ENCODE measurements at regions not wholly inside any gene's neighbourhood (a gene's known extent, or its start where the extent isn't known, plus 50 kb on each side); places are given as distances from the start of the nearest gene placed in this dataset.

DNA sequence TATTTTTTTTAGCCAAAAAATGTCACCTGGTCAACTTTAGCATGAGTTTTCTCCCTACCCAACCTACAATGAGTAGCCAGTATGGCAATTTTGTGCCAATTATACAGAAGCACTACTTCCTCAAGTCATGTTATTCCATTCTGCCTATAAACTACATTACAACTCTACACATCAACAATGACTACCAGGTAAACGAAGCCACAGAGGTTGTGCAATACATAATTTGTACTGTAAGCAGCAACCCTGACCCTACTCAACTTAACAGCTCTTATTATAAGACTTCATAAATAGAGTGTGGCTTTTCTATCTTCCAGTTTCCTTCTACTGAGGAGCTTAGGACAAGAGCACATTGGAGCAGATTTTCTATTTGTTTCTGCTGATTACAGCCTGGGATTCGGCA lies 160.5 kb downstream of the HS3ST1 start:
- TF ChIP-seq, protein P1, sequence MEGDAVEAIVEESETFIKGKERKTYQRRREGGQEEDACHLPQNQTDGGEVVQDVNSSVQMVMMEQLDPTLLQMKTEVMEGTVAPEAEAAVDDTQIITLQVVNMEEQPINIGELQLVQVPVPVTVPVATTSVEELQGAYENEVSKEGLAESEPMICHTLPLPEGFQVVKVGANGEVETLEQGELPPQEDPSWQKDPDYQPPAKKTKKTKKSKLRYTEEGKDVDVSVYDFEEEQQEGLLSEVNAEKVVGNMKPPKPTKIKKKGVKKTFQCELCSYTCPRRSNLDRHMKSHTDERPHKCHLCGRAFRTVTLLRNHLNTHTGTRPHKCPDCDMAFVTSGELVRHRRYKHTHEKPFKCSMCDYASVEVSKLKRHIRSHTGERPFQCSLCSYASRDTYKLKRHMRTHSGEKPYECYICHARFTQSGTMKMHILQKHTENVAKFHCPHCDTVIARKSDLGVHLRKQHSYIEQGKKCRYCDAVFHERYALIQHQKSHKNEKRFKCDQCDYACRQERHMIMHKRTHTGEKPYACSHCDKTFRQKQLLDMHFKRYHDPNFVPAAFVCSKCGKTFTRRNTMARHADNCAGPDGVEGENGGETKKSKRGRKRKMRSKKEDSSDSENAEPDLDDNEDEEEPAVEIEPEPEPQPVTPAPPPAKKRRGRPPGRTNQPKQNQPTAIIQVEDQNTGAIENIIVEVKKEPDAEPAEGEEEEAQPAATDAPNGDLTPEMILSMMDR (IDR thresholded peaks at IDR 0.05), result no peak
- no peak for TF ChIP-seq POLR2A (IDR thresholded peaks at IDR 0.05)
